ENCODE measurements at regions not wholly inside any gene's neighbourhood (a gene's known extent, or its start where the extent isn't known, plus 50 kb on each side); places are given as distances from the start of the nearest gene placed in this dataset.

- no peak overlapping the region for H3K4me3 Mint-ChIP-seq
- H3K9me3 Mint-ChIP-seq: peaks cover 0 to 12% (median 3%) of the 10 kb centered on the region in 7 donors
- Histone ChIP-seq H3K4me3 (replicated peaks in 1 of 3; ENCODE audit: low read depth in 2 of 3, low read length in 3 of 3) (no peak overlapping the region), H4K20me1 (ENCODE audit: insufficient read depth, low read length) (no peaks in the 10 kb centered on the region), H3K27me3 (ENCODE audit: control insufficient read depth in 2 of 2, insufficient read depth in 2 of 2, low read length in 2 of 2) (no peaks in the 10 kb centered on the region), H2AFZ (ENCODE audit: insufficient read depth, low read depth, low read length, poor library complexity, severe bottlenecking) (no peak overlapping the region), H3K4me2 (replicated peaks; ENCODE audit: extremely low read depth, low read length, poor library complexity, severe bottlenecking) (no peak overlapping the region), H3K36me3 (replicated peaks in 1 of 2; ENCODE audit: control insufficient read depth in 1 of 2, insufficient read depth in 2 of 2, low read length in 2 of 2) (no peaks in the 10 kb centered on the region), H3K4me1 (ENCODE audit: control insufficient read depth in 1 of 2, insufficient read depth in 2 of 2, low read length in 2 of 2) (no peaks in the 10 kb centered on the region), H3K79me2 (ENCODE audit: insufficient read depth, low read length) (no peaks in the 10 kb centered on the region), H3K9me3 (replicated peaks in 1 of 2; ENCODE audit: control insufficient read depth in 1 of 2, insufficient read depth in 1 of 2, low read length in 2 of 2) (no peaks in the 10 kb centered on the region), H3K27ac (ENCODE audit: low read depth in 1 of 2, low read length in 2 of 2) (no peak overlapping the region), H3K9ac (ENCODE audit: insufficient read depth, low read length, poor library complexity, severe bottlenecking) (no peak overlapping the region)
- H3K27me3 Mint-ChIP-seq (ENCODE audit: low read depth in 3 of 3): peaks cover 0 to 3% (median 0%) of the 10 kb centered on the region in 3 donors
- no peak overlapping the region for H3K27ac Mint-ChIP-seq
- WGBS (ENCODE audit: insufficient coverage): no CpG with 5 or more reads among the region's 1 CpG
- TF ChIP-seq CTCF (IDR thresholded peaks at IDR 0.05): no peak
- H3K36me3 Mint-ChIP-seq: no peaks in the 10 kb centered on the region
- DNase-seq: no peak
- no peaks in the 10 kb centered on the region for H3K4me1 Mint-ChIP-seq
- intact Hi-C loops (cut with micrococcal nuclease): no loop called here
These were observed 293.5 kb upstream of the SLC39A10 start for GRCh38 chr2:195363496-195363895.

- TF ChIP-seq CTCF (IDR thresholded peaks at IDR 0.05): no peak
- peaks cover 0 to 3% (median 0%) of the 10 kb centered on the region in 3 donors for H3K27me3 Mint-ChIP-seq (ENCODE audit: low read depth in 3 of 3)
These were observed 296.8 kb upstream of the SLC39A10 start for GRCh38 chr2:195360242-195360641.

More at GRCh38 chr2:195360242-195360641, 296.8 kb upstream of the SLC39A10 start:
- Histone ChIP-seq H3K27ac (ENCODE audit: low read depth in 1 of 2, low read length in 2 of 2) (no peak overlapping the region), H3K36me3 (replicated peaks in 1 of 2; ENCODE audit: control insufficient read depth in 1 of 2, insufficient read depth in 2 of 2, low read length in 2 of 2) (no peaks in the 10 kb centered on the region), H3K4me1 (ENCODE audit: control insufficient read depth in 1 of 2, insufficient read depth in 2 of 2, low read length in 2 of 2) (no peaks in the 10 kb centered on the region), H3K79me2 (ENCODE audit: insufficient read depth, low read length) (no peaks in the 10 kb centered on the region), H3K9ac (ENCODE audit: insufficient read depth, low read length, poor library complexity, severe bottlenecking) (no peak overlapping the region), H3K4me3 (replicated peaks in 1 of 3; ENCODE audit: low read depth in 2 of 3, low read length in 3 of 3) (no peak overlapping the region), H3K4me2 (replicated peaks; ENCODE audit: extremely low read depth, low read length, poor library complexity, severe bottlenecking) (no peak overlapping the region), H2AFZ (ENCODE audit: insufficient read depth, low read depth, low read length, poor library complexity, severe bottlenecking) (no peak overlapping the region), H3K9me3 (replicated peaks in 1 of 2; ENCODE audit: control insufficient read depth in 1 of 2, insufficient read depth in 1 of 2, low read length in 2 of 2) (peaks cover 0 to 3% of the 10 kb centered on the region in 2 donors), H3K27me3 (ENCODE audit: control insufficient read depth in 2 of 2, insufficient read depth in 2 of 2, low read length in 2 of 2) (no peaks in the 10 kb centered on the region), H4K20me1 (ENCODE audit: insufficient read depth, low read length) (no peaks in the 10 kb centered on the region)
- no peak overlapping the region for H3K4me3 Mint-ChIP-seq
- no peak for DNase-seq
- no peaks in the 10 kb centered on the region for H3K4me1 Mint-ChIP-seq
- no peak overlapping the region for H3K27ac Mint-ChIP-seq
- intact Hi-C loops (cut with micrococcal nuclease): no loop called here
- H3K36me3 Mint-ChIP-seq: no peaks in the 10 kb centered on the region
- peaks cover 4 to 12% (median 7%) of the 10 kb centered on the region in 7 donors for H3K9me3 Mint-ChIP-seq
- no CpG with 5 or more reads among the region's 1 CpG for WGBS (ENCODE audit: insufficient coverage)

Measured in CD14-positive monocyte (primary cell).